SIG-M5 treated with dmso at 0.1 percent for 504 hours (cell line): ENCODE measurements at regions not wholly inside any gene's neighbourhood (a gene's known extent, or its start where the extent isn't known, plus 50 kb on each side); places are given as distances from the start of the nearest gene placed in this dataset.

ENCODE experiments used
- DNase-seq: peaks from one replicate; lab custom pipeline; 2025; ENCODE audit not compliant: unreplicated experiment; lab: John Stamatoyannopoulos, UW

DNA sequence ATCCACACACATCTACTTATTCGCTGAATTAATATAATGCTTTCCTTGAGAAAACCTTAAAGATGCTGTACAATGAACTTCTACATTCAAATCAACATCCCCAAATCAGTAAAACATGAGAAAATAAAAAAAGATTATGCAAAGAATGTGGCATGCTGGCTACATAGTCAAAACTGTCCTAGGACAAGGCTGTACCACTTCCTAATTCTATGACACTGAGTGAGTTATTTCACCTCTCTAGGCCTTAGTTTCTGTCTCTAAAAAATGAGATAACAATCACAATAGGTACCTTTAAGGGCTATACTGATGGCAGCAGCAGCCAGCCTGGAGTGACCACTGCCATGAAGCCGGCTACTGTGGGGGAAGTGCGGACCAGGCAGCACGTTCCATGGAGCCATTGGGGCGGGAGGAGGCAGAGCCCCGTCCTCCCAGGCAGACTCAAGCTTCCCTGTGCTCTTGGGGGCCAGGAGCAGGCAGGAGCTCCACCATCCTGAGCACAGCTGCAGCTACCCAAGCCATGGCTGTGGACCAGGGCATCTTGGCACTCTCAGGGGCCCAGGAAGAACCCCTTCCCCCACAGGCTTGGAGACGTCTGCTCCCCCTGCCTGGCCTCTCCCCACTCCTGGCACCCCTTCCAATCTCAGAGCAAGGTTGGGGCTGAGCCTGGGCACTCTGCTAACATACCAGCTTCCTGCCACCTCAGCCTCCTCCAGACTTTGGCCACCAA lies 110.2 kb downstream of the ELAPOR2 start:
- no peak for DNase-seq

GRCh38 chr7:86947929-86948328 lies 111.5 kb downstream of the ELAPOR2 start:
- no peak for DNase-seq

DNA sequence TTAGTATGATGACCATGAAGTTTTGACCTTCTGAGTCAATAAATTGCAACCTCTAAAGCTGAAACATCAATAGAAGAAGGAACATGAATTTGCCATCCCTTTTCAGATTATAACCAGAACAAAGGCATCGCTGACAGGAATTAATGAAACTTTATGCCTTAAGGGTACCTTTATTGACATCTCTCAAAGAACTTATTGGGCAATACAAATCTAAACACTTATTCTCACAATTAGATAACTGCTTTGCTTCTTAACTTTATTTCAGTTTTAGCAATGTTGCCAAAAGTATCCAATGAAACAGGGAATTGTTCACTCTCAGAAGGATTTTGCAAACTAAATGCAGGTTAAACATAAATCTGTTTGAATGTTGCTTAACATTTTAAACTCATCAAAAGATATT lies 116.0 kb downstream of the ELAPOR2 start:
- no peak for DNase-seq

GRCh38 chr7:86942995-86943394 lies 116.5 kb downstream of the ELAPOR2 start:
- DNase-seq, result no peak

DNA sequence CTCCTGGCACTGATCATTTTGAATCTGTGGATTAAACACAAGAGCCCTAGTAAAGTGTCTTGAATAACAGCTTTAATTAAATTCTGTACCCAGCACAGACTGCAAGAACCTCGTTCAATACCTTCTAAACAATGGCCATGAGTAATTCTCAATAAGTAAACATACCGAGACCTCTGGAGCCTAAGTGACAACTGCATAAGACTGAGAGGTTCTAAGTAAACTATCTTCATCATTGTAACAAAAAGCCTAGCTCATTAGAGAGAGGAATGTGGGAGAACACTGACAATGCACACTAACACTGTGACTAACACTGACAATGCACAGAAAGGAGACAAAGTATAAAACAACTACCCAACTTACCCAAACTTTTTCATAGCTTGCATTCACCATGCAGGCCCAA lies 117.4 kb downstream of the ELAPOR2 start:
- no peak for DNase-seq

DNA sequence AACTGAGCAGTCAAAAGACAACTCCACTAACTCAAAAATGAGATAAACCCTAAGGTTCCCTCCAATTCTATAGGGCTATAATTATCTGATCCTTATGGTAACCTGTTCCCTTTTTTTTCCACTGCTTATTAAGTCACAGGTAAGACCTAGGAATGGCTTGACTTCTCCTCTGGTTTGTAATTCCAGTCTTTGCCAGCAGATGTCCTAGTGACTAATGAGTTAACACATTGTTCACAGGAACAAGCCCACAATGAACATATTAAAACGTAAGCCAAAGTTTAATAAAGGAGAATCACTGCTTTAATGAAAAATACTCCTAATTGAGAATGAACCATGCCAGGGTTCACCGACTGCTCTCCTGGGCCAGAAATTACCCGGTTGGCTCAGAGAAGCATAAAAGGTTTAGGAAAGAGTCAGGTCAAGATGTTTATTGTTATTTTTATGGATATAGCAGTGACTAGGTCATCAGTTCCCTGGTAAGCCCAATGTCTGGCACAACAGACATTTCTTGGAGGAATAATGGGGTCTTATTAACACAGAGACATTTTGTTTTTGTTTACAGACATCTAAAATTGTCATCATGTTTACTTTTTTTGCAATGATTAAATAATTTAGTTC lies 120.1 kb downstream of the ELAPOR2 start:
- peak; percentile 53 for DNase-seq

DNA sequence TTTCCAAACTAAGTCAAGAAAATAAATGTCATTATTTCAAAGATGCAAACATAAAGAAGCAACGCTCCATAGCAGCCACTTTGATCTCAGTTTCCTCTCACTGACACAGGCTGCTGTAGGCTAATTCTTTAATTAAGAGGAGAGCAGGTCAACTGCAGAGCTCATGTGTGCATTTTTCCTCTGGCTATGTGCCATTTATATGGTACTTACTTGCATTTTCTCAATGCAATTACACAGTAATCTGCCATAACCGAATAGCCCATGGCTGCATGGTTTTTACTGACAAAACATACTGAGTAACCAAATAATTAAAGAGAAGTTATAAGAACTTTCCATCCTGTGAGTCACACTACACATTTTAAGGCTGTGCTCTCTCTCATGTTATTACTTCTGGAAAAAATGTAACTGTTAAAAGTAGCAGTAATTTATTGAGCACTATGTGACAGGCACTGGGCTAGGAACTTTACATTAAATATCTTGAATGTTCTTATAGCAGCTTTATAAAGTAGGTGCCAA lies 122.0 kb downstream of the ELAPOR2 start:
- DNase-seq, result no peak

DNA sequence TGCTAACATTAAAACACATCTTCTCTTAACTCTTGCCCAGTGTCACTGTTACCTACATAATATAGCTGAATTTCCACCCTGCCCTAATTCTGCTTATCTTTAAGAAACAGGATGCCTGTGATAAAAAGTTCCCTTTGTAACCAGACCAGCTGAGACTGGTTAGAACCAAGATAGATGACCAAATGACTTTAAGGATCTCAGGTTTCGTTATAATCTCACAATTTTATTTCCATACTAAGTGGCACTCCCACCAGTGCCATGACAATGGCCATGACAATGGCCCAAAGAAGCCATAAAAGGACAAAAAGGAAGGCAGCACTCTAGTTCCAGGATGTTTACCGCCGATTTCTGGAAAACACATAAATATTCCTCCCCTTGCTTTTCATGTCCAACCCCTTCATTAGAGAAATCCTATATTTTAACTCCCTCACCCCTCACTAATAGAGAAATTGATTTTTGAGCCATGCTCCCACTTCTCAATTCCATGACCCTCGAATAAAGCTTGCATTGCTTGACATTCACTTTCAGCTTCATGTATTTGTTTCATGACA lies 126.1 kb downstream of the ELAPOR2 start:
- DNase-seq, result no peak

- DNase-seq, result no peak
These were observed 127.4 kb downstream of the ELAPOR2 start for GRCh38 chr7:86932038-86932512.

DNA sequence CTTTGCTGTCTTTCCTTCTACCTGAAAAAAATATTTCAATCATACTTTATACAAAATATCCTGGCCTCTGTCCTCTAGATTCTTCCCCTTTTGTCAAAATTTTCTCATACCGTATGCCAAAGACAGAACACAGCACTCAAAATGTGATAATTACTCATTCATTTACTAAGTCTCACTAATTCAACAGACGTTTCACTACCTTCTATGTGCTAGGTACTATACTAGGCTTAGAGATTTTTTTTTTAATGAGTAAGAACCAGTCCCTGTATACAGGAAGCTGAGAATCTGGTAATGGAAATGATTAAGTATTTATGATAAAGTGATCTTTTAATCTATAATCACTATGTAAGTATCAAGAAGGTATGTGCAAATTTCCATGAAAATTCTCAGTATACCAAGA lies 128.0 kb downstream of the ELAPOR2 start:
- no peak for DNase-seq

- DNase-seq, result no peak
These were observed 128.7 kb downstream of the ELAPOR2 start for GRCh38 chr7:86930554-86931307.

DNA sequence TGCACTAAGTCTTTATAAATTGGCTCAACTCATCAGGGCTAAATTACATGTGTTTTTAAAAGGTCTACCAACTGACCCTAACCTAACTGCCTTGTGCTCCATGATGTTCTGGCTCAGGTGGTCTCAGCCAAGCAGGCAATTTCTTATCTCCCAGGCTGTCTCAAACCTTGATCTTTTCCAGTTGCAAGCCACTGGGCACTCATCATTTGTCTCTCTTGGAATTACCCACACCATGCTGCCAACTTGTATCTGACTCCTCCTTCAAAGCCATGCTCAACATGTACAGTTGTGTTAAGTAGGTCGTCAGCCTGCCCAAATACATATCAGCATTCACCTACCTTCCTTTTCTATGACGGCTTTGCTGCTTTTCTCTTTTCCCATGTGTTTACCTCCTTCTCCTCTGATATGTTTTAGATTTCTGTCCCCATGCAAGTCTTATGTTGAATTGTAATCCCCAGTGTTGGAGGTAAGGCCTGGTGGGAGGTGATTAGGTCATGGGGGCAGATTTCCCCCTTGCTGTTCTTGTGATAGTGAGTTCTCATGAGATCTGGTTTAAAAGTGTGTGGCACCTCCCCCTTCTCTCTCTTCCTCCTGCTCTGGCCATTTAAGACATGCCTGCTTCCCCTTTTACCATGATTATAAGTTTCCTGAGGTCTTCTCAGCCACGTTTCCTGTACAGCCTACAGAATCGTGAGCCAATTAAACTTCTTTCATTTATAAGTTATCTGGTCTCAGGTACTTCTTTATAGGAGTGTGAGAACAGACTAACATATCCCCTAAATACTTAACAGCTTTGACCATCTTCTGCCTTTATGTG lies 130.0 kb downstream of the ELAPOR2 start:
- no peak for DNase-seq

GRCh38 chr7:86928308-86928707 lies 131.1 kb downstream of the ELAPOR2 start:
- no peak for DNase-seq

DNA sequence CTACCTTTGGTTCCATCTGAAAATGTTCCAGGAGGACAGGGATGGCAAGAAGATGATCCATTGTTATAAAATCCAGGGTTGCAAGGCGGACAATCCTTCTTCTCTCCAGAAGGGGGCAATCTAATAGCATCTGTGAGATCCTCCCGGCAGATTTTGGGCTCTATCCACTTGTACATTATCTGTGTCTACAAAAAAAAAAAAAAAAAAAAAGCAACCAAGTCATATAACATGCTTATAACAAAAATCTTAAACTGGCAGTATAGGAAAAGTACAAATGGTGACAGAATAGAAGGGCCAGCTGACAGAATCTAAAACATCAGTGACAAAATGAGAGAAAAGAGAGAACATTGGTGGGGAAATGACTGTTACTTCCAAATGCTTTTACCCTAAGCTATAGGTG lies 132.7 kb downstream of the ELAPOR2 start:
- peak; percentile 40 for DNase-seq

- no peak for DNase-seq
These were observed 134.2 kb downstream of the ELAPOR2 start for GRCh38 chr7:86925221-86925620.

DNA sequence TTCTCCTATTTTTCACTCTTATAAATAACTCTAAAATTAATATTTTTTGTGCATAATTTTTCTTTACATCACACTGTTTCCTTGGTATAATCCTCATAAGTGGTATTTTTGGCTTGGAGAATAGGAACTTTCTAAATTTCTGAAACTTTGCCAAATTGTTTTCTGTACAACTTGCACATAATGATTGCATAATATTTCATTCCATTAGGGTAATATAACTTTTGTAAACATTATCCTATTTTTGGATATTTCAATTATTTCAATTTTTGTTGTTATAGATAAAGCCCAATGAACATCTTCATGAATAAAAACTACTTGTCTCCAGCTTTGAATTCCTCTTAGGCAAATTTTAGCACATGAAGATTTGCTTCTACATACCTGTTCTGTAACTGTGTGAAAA lies 135.9 kb downstream of the ELAPOR2 start:
- no peak for DNase-seq

GRCh38 chr7:86920154-86920553 lies 139.3 kb downstream of the ELAPOR2 start:
- no peak for DNase-seq

GRCh38 chr7:86918245-86918644 lies 141.2 kb downstream of the ELAPOR2 start:
- no peak for DNase-seq

DNA sequence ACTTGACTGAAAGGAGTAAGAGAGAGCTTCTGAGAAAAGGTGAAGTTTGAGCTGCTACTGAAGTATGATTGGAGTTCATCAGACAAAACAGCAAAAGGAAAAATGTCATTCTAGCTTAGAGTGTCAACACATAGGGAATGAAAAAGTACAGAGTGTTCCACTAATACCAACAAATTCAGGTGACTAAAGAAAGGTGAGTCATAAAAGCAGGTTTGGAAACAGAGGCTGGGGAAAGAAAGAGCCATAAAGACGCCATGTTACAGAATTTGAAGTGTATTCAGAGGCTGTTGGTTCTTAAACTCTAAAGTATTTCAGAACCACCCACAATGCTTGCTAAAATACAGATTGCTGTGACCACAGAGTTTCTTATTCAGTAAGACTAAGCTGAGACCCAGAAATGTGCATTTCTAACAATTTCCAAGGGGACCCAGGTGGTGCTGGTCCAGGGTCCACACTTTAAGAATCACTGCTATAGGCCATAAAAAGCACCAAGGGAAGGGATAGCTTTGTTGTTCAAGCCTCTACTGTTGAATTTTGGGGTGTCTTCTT lies 143.1 kb downstream of the ELAPOR2 start:
- no peak for DNase-seq

- DNase-seq, result no peak
These were observed 144.9 kb downstream of the ELAPOR2 start for GRCh38 chr7:86914551-86914950.
